GM04504 (cell line): ENCODE measurements at regions not wholly inside any gene's neighbourhood (a gene's known extent, or its start where the extent isn't known, plus 50 kb on each side); places are given as distances from the start of the nearest gene placed in this dataset.
"Not testable (repeated sequence)": the region's sequence is repeated elsewhere in the genome, so short reads cannot be mapped to it uniquely, and the experiment has no call there.

ENCODE experiments used
- DNase-seq: peaks from one replicate; pipeline ENCODE4 v3.0.0-alpha.2; 2012; ENCODE audit warnings: low read depth

DNA sequence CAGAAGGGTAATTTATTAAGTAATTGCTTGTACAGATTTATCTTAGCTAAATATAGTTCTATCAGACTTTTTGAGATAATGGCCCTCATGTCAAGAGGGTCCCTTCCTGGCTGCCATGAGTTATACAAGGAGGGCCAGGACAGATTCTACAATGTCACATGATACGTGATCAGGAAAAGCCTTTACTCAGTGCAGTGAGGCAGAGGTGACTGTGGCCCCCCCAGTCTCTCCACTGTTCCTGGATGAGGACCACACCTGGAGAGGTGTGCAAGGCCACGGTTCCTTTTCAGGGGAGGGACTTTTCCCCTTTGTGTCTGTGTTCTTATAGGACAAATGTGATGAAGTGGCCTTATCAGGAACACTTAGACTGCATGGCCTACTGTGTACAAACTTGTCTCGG is 54.3 kb upstream of the LRCH1 start:
- no peak for DNase-seq

DNA sequence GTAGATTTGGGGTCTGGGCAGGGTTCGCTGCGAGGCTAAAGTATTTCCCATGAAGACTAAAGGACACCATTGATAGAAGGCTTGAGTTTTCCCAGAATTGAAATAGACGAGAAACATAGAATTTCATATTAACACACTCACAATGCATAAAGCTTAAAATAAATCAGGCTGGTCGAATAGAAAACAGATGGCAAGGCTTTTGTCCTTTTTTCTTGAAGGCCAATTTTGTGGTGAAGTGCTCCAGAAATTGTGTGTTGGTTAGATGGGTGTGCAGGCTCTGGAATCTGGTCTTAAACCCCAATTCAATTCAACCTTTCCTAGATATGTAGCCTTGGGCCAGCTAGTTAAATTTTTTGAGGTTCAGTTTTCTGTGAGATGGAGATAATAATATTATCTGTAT is 56.9 kb upstream of the LRCH1 start:
- DNase-seq = no peak

DNA sequence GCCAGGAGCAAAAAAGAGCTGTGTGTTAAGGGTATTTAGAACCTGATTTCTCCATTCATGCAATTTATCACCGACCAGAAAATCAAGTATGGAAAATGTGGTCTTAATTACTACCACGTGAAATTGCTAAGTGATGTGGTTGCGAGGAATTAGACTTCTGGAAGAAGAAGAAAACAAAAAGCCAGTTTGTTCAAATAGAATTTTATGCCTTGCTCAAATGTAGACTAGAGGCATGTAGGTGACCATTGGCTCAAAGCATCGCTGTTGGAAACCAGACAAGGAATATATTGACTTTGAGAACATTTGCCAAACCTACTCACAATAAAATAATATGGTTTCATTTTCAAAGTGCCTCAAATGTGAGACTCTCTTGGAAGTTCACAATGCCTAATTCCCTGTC is 57.3 kb upstream of the LRCH1 start:
- DNase-seq = no peak

GRCh38 chr13:46495066-46495465 is 57.9 kb upstream of the LRCH1 start:
- DNase-seq = no peak

- no peak for DNase-seq
Measured at GRCh38 chr13:46492946-46493345, 60.0 kb upstream of the LRCH1 start.

DNA sequence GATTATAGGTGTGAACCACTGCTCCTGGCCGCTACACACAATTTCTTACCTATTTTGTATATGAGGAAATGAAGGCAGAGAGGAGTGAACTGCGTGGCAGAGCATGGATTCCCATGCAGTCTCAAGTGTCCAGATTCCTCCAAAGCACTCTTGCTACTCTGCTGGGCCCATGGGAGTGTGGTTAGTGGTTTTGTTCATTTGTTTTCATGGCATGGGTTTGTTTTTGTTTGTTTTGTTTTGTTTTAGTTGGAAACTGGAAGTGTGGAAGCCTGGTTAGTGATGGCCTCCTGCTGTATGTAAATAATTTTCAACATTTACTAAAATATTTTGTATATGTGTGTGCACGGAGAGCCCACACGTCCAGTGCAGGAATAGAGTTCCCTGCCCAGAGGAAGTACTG is 61.3 kb upstream of the LRCH1 start:
- DNase-seq = no peak

- DNase-seq = not testable (repeated sequence)
Measured at GRCh38 chr13:46490713-46491112, 62.3 kb upstream of the LRCH1 start.

- no peak for DNase-seq
Measured at GRCh38 chr13:46490129-46490528, 62.8 kb upstream of the LRCH1 start.

DNA sequence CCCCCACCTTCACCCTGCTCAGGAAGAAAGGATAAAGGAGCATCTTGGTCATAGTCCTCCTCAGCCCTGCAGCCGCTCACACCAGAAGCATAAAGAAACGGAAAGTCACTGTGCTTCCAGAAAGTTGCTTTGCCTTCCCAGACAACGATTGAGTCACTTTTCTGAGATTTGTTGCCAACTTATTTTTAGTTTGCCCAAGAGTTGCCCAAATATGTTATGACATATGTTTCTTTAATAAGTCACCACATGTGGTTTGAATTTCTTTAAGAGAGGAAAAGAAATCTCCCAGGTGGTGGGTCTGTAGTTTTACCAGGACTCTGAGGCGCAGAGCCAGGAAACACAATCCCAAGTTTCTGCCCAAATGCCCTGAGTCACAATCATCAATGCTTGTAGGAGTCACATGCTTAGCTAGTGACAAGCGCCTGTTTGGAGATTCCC is 63.4 kb upstream of the LRCH1 start:
- DNase-seq = peak; percentile 67

GRCh38 chr13:46487748-46488147 is 65.2 kb upstream of the LRCH1 start:
- DNase-seq = no peak

- no peak for DNase-seq
Measured at GRCh38 chr13:46486270-46486669, 66.7 kb upstream of the LRCH1 start.

GRCh38 chr13:46484561-46484960 is 68.4 kb upstream of the LRCH1 start:
- DNase-seq = no peak

DNA sequence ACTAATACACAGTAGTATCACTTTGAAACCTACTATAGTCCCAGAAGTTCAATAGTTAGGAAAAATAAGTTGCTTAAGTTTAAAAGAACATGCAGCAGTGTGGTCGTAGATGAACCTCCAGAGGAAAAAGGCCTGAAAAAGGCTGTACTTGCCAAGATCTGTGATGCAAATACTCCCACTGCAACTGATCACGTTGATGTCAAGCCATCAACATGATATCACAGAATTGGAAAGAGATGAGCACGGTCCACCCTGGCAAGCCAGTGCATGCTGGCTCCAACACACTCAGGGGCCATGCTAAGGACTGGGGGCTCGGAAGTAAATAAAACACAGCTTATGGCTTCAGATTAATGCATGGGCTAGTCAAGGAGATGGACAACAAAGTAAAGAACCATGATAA is 71.8 kb upstream of the LRCH1 start:
- DNase-seq = no peak

DNA sequence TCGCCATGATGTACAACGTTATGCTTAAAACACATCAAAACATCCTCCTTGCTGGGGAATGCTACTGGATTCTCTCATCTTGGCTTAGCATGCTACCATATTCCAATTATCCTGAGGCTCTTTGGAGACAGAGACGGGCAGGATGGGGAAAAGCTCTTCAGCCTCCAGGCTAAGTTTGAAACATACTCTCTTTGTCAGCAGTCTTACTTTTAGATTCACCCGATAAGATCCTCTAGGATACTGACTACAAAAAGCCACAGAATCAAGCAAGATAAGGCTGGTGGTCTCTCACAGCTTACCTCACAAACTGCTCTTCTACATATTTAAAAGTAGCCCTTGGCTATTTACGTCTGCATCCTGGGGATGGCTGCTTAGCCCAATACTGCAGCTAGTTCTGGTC is 72.8 kb upstream of the LRCH1 start:
- DNase-seq = no peak

DNA sequence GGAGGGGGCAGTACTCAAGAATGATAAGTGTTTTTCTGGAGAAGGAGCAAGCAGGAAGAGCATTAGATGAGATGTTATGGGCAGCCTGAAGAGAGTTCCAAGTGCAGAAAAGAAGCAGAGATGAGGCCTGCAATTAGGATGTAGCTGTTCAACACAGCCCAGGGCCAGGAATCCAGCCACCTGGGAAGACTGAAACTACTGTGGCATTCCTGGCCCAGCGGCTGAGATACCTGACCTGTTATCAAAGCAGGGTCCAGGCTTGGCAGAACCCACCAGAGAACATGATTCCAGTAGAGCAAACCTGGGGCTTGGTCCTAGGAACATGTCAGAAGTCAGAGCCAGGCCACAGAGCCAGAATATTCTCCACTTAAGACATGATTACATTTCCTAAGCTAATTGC is 73.3 kb upstream of the LRCH1 start:
- no peak for DNase-seq

GRCh38 chr13:46479283-46479682 is 73.7 kb upstream of the LRCH1 start:
- no peak for DNase-seq

- DNase-seq = no peak
Measured at GRCh38 chr13:46478651-46479050, 74.3 kb upstream of the LRCH1 start.

- no peak for DNase-seq
Measured at GRCh38 chr13:46476174-46476573, 76.8 kb upstream of the LRCH1 start.

DNA sequence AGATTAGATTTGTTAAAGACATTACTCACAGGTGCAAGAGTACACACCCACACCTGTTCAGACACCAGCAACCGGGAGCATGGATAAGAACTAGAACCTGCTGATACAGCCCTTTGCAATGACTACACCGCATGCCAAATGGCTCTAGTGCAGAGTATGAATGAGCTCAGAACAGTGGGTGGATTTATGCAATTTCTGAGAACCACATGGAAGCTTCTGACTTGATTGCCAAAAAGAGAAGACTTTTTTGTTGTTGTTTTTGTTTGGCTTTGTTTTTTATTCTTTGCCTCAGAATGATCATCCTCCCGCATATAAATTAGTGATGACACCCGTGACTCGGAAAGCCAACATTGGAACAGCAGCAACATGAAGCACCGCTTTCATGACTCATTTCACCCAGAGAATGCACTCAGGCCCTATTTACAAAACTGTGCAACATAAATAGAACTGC is 77.4 kb upstream of the LRCH1 start:
- no peak for DNase-seq

GRCh38 chr13:46473806-46474205 is 79.2 kb upstream of the LRCH1 start:
- DNase-seq = no peak

GRCh38 chr13:46472384-46472783 is 80.6 kb upstream of the LRCH1 start:
- DNase-seq = no peak

GRCh38 chr13:46469699-46470098 is 82.6 kb upstream of the RUBCNL start:
- not testable (repeated sequence) for DNase-seq

DNA sequence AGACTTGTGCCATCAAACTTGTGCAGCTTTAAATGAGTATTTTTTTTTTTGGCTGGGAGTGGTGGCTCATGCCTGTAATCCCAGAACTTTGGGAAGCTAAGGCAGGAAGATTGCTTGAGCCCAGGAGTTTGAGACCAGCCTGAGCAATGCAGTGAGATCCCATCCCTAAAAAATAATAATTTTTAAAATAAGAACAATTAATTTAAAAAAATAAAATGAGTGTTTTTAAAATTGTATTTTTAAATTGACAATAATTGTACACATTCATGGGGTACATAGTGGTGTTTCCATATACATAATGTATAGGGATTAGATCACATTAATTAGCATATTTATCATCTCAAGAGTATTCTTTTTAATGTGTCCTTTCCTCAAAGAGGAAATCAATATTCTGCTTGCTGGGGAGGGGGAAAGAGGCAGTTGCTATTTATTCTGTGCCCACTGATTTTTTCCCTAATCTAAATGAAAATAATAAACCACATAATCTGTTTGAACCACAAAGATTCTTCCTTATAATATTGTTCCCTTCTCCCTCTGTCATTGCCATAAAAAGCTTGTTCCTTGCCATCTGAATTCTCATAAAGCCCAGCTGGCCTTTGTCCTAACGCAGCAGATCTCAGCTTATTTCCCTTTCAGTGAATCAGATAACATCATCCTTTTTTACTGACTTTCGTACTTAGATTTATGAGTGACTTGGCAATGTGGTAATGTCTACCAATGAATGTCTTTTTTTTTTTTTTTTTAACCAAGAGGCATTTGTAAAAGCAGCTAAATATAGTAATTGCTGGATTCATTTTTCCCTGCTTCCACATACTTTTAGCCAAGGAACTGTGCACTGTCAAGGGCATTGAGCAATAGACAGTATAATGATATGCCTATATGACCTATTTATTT is 81.8 kb upstream of the RUBCNL start:
- DNase-seq = peak; percentile 66

- not testable (repeated sequence) for DNase-seq
Measured at GRCh38 chr13:46467694-46468093, 80.6 kb upstream of the RUBCNL start.
